ENCODE measurements at regions not wholly inside any gene's neighbourhood (a gene's known extent, or its start where the extent isn't known, plus 50 kb on each side); places are given as distances from the start of the nearest gene placed in this dataset.

DNA sequence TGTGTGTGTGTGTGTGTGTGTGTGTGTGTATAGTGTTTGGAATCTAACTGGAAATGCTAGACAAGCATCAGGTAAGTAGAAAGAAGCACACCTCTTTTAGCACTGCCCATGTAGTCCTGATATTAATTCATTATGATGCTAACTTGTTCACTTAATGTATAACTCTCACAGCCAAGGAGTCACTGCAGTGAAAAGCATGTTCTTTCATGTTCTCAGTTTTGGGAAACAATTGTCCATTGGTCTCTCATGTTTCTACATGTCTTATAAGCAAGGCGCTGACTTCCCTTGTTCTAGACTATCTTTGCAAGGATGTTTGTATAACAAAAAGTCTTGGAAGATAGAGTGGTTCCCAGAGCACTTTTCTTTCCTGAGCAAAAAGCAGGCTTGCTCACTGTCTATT is 148.8 kb upstream of the TNPO1 start:
- TF ChIP-seq, protein P1, sequence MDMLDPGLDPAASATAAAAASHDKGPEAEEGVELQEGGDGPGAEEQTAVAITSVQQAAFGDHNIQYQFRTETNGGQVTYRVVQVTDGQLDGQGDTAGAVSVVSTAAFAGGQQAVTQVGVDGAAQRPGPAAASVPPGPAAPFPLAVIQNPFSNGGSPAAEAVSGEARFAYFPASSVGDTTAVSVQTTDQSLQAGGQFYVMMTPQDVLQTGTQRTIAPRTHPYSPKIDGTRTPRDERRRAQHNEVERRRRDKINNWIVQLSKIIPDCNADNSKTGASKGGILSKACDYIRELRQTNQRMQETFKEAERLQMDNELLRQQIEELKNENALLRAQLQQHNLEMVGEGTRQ (IDR thresholded peaks at IDR 0.05; ENCODE audit: low read depth, low read length): no peak
- no peak for TF ChIP-seq CEBPB (IDR thresholded peaks at IDR 0.05; ENCODE audit: low read depth, low read length)
- no peak for TF ChIP-seq CTCF (conservative IDR thresholded peaks at IDR 0.05; ENCODE audit: low read depth, low read length)
- TF ChIP-seq MXI1 (IDR thresholded peaks at IDR 0.05; ENCODE audit: borderline replicate concordance, low read depth, low read length): no peak
- TF ChIP-seq POLR2A (IDR thresholded peaks at IDR 0.05; ENCODE audit: low read depth, low read length): no peak
- TF ChIP-seq SMC3 (IDR thresholded peaks at IDR 0.05; ENCODE audit: low read depth, low read length): no peak
- TF ChIP-seq RFX5 (IDR thresholded peaks at IDR 0.05; ENCODE audit: low read depth, low read length): no peak
- no peak for TF ChIP-seq RCOR1 (IDR thresholded peaks at IDR 0.05; ENCODE audit: insufficient replicate concordance, low read length)
- no peak for TF ChIP-seq ELK1 (IDR thresholded peaks at IDR 0.05; ENCODE audit: borderline replicate concordance, low read depth, low read length)
- no peak for TF ChIP-seq BHLHE40 (IDR thresholded peaks at IDR 0.05; ENCODE audit: low read depth, low read length)
- no peak for TF ChIP-seq RAD21 (IDR thresholded peaks at IDR 0.05; ENCODE audit: low read length)
- no peak for TF ChIP-seq CHD1 (IDR thresholded peaks at IDR 0.05; ENCODE audit: low read depth, low read length)
